ENCODE measurements at regions not wholly inside any gene's neighbourhood (a gene's known extent, or its start where the extent isn't known, plus 50 kb on each side); places are given as distances from the start of the nearest gene placed in this dataset.

DNA sequence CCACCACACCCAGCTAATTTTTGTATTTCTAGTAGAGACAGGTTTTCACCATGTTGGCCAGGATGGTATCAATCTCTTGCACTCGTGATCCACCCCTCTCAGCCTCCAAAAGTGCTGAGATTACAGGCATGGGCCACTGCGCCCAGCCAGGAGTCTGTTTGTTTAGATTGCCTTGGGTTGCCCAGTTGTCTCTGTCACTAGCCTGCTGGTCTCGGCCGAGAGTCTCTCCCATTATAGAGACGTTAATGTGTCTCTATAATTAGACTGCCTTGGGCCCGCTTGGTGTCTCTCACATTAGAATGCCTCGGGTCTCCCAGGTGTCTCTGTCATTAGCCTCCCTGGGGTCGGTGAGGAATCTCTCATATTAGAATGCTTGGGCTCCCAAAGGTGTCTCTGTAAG, 1533.6 kb downstream of the UQCRFS1 start:
- no peak for DNase-seq (ENCODE audit: insufficient read length, low spot score)
- FAIRE-seq = no peak

DNA sequence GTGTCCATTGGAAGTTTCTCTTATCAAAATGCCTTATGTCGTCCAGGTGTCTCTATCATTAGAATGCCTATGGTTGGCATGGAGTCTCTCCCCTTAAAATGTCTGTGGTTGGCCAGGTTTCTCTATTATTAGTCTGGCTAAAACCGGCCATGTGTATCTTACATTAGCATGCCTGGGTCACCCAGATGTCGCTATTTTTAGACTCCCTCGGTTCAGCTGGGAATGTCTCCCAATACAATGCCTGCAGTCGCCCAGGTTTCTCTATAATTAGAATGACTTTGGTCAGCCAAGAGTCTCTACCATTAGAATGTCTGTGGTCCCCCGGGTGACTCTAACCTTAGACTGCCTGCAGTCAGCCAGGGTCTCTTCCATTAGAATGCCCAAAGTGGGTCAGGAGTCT, 1536.1 kb downstream of the UQCRFS1 start:
- no peak for FAIRE-seq
- no peak for DNase-seq (ENCODE audit: insufficient read length, low spot score)

DNA sequence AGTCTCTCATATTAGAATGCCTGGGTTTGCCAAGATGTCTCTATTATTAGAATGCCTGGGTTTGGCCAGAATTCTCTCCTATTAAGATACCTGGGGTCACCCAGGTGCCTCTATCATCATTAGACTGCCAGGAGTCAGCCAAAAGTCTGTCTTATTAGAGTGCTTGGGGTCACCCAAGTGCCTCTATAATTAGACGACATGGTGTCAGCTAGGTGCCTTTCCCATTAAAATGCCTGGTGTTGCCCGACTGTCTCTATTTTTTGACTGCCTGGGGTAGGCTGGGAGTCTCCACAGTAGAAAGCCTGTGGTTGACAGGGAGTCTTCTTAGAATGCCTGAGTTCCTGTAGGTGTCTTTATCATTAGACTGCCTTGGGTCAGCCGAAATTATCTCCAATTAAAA, 1536.6 kb downstream of the UQCRFS1 start:
- FAIRE-seq = no peak
- DNase-seq (ENCODE audit: insufficient read length, low spot score) = no peak

DNA sequence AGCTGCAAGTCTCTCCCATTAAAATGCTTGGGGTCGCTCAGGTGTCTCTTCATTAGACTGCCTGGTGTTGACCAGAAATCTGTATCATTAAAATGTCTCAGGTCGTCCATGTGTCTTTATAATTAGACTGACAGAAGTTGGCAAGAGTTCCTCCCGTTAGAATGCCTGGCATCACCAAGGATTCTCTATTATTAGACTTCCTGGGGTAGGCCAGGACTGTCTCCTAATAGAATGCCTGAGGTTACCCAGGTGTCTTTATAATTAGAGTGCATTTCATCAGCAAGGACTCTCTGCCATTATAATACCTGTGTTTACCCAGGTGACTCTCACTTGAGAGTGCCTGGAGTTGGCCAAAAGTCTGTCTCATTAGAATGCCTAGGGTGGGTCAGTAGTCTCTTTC, 1537.2 kb downstream of the UQCRFS1 start:
- DNase-seq (ENCODE audit: insufficient read length, low spot score) = no peak

DNA sequence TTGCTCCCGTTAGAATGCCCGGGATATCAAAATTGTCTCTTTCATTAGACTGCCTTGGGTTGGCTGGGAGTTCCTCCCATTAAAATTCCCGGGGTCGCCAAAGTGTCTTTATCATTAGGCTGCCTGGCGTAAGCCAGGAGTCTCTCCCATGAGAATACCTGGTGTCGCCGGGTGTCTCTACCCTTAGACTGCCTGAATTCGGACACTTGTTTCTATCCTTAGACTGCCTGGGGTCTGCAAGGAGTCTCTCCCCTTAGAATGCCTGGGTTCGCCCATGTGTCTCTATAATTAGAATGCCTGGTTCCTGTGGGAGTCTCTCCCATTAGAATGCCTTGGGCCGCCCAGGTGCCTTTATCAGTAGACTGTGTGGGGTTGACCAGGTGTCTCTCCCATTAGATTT, 1538.2 kb downstream of the UQCRFS1 start:
- DNase-seq (ENCODE audit: insufficient read length, low spot score) (no peak), FAIRE-seq (no peak)

More for the DNA sequence above, 1537.2 kb downstream of the UQCRFS1 start:
- no peak for FAIRE-seq

DNA sequence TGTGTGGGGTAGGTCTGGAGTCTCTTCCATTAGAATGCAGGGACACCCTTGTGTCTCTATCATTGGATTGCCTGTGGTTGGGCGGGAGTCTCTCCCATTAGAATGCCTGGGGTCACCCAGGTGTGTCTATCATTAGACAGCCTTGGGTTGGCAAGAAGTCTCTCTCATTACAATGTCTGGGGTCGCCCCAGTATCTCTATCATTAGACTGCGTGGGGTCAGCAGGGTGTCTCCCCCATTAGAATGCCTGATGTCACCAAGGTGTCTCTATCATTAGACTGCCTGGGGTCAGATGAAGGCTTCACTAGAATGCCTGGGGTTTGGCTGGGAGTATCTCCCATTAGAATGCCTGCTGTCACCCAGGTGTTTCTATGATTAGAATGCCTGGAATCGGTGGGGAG, 1539.0 kb downstream of the UQCRFS1 start:
- FAIRE-seq = no peak
- no peak for DNase-seq (ENCODE audit: insufficient read length, low spot score)

DNA sequence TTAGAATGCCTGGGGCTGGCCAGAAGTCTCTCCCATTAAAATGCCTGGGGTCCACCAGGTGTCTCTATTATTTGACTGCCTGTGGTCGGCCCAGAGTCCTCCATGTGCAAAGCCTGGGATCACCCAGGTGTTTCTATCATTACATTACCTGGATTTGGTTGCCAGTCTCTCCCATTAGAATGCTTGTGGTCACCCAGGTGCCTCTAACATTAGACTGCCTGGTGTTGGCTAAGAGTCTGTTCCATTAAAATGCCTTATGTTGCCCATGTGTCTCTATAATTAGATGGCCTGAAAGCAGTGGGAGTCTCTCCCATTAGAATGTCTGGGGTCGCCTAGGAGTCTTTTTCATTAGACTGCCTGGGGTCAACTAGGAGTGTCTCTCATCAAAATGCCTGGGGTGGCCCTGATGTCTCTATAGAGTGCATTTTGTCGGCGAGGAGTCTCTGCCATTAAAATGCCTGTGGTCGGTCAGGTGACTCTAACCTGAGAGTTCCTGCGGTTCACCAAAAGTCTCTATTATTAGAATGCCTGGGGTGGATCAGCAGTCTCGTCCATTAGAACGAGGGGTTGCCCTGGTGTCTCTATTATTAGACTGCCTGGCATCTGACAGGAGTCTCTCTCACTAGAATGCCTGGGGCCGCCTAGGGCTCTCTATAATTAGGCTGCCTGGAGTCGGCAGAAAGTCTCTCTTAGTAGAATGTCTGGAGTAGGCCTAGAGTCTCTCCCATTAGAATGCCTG, 1540.5 kb downstream of the UQCRFS1 start:
- FAIRE-seq (no peak), DNase-seq (ENCODE audit: insufficient read length, low spot score) (no peak)

DNA sequence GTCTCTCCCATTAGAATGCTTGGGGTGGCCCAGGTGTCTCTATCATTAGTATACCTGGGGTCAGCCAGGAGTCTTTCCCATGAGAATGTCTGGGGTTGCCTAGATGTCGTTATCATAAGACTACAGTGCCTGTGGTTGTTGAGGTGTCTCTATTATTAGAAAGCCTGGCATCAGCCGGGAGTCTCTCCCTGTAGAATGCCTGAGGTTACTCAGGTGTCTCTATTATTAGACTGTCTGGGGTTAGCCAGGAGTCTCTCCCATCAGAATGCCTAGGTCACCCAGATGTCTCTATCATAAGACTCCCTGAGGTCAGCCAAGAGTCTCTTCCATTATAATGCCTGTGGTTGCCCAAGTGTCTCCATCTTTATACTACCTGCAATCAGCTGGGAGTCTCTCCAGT, 1541.1 kb downstream of the UQCRFS1 start:
- DNase-seq (ENCODE audit: insufficient read length, low spot score) (no peak), FAIRE-seq (no peak)

DNA sequence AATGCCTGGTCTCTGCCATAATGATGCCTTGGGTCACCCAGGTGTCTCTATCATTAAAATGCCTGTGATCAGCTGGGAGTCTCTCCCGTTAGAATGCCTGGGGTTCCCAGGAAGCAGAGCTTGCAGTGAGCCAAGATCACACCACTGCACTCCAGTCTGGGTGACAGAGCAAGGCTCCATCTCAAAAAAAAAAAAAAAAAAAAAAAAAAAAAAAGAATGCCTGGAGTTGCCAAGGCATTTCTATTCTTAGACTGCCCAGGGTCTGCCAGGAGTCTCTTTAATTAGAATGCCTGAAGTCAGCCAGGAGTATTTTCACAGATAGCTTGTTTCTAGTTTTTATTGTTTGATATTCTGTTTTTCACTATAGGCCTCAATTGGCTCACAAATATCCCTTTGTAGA, 1552.5 kb downstream of the UQCRFS1 start:
- FAIRE-seq (no peak), DNase-seq (ENCODE audit: insufficient read length, low spot score) (no peak)

DNA sequence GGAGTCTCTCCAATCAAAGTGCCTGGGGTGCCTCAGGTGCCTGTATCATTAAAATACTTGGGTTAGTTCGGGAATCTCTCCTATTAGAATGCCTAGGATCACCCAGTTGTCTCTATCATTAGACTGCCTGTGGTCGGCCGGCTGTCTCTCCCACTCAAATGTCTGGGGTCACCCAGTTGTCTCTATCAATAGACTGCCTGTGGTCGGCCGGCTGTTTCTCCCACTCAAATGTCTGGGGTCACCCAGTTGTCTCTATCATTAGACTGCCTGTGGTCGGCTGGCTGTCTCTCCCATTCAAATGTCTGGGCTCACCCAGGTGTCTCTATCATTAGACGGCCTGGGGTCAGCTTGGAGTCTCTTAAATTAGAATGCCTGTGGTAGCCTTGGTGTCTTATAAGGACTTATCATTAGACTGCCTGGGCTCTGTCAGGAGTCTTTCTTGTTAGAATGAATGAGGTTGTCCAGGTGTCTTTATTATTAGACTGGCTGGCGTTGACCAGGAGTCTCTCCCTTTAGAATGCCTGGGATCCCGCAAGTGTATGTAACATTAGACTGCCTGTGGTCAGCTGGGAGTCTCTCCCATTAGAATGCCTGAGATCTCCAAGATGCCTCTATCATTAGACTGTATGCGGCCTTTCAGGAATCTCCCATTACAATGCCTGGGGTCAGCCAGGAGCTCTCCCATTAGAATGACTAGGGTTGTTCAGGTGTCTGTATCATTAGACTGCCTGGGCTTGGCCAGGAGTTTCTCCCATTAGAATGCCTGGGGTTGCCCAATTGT, 1555.5 kb downstream of the UQCRFS1 start:
- FAIRE-seq = no peak
- DNase-seq (ENCODE audit: insufficient read length, low spot score) = no peak

DNA sequence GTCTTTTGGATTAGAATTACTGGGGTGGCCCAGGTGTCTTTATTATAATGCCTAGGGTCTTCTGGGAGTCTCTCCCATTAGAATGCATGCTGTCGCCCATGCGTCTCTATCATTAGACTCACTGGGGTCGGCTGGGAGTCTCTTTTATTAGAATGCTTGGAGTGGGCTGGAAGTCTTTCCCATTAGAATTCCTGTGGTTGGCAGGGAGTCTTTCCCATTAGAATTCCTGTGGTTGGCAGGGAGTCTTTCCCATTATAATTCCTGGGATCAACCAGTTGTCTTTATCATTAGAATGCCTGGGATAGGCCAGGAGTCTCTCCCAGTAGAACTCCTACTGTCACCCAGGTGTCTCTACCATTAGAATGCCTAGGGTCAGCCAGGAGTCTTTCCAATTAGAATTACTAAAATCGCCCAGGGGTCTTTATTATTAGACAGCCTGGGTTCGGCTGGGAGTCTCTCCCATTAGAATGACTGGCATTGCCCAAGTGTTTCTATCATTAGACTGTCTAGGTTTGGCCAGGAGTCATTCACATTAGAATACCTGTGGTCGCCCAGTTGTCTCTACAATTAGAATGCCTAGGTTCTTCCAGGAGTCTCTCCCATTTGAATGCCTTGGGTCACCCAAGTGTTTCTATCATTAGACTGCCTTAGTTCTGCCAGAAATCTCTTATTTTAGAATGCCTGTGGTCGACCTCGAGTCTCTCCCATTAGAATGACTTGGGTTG, 1558.5 kb downstream of the UQCRFS1 start:
- DNase-seq (ENCODE audit: insufficient read length, low spot score) (no peak), FAIRE-seq (no peak)

DNA sequence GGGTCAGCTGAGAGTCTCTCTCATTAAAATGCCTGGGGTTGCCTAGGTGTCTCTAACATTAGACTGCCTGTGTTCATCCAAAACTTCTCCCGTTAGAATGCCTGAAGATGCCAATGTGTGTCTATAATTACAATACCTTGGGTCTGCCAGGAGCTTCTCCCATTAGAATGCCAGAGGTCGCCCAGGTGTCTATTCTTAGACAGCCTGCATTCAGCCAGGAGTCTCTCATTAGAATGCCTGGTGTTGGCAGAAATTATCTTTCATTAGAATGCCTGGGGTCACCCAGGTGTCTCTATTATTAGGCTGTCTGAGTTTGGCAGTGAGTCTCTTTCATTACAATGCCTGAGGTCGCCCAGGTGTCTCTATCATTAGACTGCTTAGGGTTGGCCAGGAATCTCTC, 1560.2 kb downstream of the UQCRFS1 start:
- no peak for FAIRE-seq

DNA sequence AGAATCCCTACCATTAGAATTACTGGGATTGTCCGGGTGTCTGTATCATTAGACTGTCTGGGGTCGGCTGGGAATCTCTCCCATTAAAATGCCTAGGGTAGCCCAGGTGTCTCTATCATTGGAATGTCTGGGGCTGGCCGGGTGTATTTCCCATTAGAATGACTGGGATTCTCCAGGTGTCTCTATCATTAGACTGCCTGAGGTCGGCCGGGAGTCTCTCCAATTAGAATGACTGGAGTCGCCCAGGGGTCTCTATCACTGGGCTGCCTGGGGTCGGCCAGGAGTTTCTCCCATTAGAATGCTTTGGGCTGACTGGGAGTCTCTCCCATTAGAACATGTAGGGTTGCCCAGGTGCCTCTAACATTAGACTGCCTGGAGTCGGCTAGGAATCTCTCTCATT, 1560.7 kb downstream of the UQCRFS1 start:
- FAIRE-seq (no peak), DNase-seq (ENCODE audit: insufficient read length, low spot score) (no peak)

More for the DNA sequence above, 1560.2 kb downstream of the UQCRFS1 start:
- DNase-seq (ENCODE audit: insufficient read length, low spot score) = no peak

DNA sequence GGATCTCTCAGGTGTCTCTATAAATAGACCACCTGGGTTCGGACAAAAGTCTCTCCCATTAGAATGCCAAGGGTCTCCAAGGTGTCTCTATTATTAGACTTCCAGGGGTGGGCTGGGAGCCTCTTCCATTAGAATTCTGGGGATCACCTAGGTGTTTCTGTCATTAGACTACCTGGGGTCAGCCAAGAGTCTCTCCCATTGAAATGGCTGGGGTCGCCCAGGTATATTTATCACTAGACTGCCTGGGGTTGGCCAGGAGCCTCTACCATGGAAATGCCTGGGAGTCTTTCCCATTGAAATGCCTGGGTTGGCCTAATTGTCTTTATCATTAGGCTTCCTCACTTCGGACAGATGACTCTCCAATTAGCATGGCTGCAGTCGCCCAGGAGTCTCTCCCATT, 1565.5 kb downstream of the UQCRFS1 start:
- DNase-seq (ENCODE audit: insufficient read length, low spot score) = no peak
- FAIRE-seq = no peak

DNA sequence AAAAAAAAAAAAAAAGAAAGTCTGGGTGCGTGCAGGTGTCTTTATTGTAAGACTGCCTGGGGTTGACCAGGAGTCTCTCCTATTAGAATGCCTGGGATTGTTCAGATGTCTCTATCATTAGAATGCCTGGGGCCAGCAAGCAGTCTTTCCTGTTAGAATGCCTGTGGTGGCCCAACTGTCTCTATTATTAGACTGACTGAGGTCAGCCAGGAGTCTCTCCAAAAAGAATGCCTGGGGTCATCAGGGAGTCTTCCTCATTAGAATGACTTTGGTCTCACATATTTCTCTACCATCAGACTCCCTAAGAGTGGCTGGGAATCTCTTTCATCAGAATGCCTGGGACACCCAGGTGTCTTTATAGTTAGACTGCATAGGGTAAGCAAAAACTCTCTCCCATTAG, 1577.5 kb downstream of the UQCRFS1 start:
- FAIRE-seq (no peak), DNase-seq (ENCODE audit: insufficient read length, low spot score) (no peak)

DNA sequence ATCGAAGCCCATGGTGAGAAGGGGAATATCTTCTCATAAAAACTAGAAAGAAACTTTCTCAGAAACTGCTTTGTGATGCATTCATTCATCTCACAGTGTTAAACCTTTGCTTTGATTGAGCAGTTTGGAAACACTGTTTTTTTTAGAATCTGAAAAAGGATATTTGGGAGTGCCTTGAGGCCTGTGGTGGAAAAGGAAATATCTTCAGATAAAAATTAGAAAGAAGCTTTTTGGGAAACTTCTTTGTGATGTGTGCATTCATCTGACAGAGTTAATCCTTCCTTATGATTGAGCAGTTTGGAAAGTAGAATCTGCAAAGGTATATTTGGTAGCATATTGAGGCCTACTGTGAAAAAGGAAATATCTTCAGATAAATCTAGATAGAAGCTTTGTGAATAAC, 1594.9 kb downstream of the UQCRFS1 start:
- FAIRE-seq (no peak), DNase-seq (ENCODE audit: insufficient read length, low spot score) (no peak)

DNA sequence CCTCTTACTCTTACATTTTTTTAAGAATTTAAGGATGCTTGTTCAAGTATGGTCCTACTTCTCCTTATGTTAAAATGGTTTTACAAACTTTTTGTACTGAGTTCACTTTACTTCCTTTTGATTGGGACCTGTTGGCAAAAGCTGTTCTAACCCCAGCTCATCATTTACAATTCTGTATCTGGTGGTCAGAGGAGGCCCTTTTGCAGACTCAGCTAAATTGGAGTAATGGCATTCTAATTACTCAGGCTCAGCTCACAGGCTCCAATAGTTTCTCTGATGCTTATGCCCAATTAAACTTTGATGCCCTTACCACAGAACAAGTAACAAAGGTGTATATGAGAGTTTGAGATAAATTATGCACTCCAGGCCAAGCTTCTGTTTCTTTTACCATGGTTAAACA, 1632.0 kb downstream of the UQCRFS1 start:
- no peak for FAIRE-seq

More for the DNA sequence above, 1632.0 kb downstream of the UQCRFS1 start:
- no peak for DNase-seq (ENCODE audit: insufficient read length, low spot score)

Measured in HTR-8/SVneo (cell line).